ENCODE measurements at regions not wholly inside any gene's neighbourhood (a gene's known extent, or its start where the extent isn't known, plus 50 kb on each side); places are given as distances from the start of the nearest gene placed in this dataset.

DNA sequence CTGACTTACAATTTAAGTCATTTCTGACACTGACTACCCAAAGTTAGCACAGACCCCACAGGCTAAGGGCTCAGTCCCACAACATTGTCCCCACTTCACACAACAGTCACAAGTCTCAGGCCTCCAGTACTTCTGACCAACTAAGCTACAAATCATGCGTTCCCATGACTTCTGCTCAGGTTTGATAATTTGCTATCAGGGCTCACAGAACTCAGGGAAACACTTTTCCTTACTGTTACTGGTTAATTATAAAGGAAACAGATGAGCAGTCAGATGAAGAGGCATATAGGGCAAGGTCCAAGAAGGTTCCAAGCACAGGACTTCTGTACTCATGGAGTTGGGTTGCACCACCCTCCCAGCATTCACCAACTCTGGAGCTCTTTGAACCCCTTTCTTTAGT, 151.2 kb upstream of the TNR start:
- no peak for DNase-seq (ENCODE audit: low read depth in 1 of 2, low spot score in 2 of 2)
- CTCF ChIA-PET (ENCODE audit: partially characterized antibody): interaction anchor here (1.1 to 1.2 kb wide), 3 partner anchors 9 to 152 kb away, joined by 3 to 4 read pairs (median 3); no protein-coding TSS in a partner anchor
- FAIRE-seq: no peak

More for the DNA sequence above, 151.2 kb upstream of the TNR start:
- peaks cover 0 to 2% of the 10 kb centered on the region in 2 experiments for H4K20me1 ChIP-seq (replicated peaks in 1 of 2; ENCODE audit: control insufficient read depth in 1 of 2, insufficient read depth in 2 of 2, low read length in 2 of 2)
- no peak overlapping the region for H3K9ac ChIP-seq (replicated peaks in 1 of 4; ENCODE audit: extremely low read depth in 1 of 4, low read depth in 3 of 4, low read length in 3 of 4)
- H3K79me1 ChIP-seq (ENCODE audit: low read depth, low read length): no peaks in the 10 kb centered on the region
- 70% methylated on average over 1 of the region's 1 CpG; no CpG with 5 or more reads in 1 of the 2 experiments for WGBS, 2 experiments (ENCODE audit: extremely low coverage in 1 of 2, insufficient coverage in 1 of 2, insufficient read length in 1 of 2, insufficient replicate concordance in 2 of 2, low coverage in 1 of 2, low lambda C conversion rate in 2 of 2, missing lambda C conversion rate in 1 of 2)
- H3K9me3 ChIP-seq (ENCODE audit: insufficient read depth in 2 of 2, low read depth in 1 of 2, low read length in 1 of 2): no peaks in the 10 kb centered on the region
- H3K18ac ChIP-seq (ENCODE audit: extremely low read depth, low read length): no peak overlapping the region
- H3K4me1 ChIP-seq (replicated peaks in 1 of 4; ENCODE audit: control insufficient read depth in 3 of 4, insufficient read depth in 4 of 4, low read length in 3 of 4): no peaks in the 10 kb centered on the region
- no peak overlapping the region for H3K4me3 ChIP-seq (ENCODE audit: extremely low read depth in 1 of 4, insufficient read depth in 2 of 4, low read depth in 3 of 4, low read length in 4 of 4)
- no peak overlapping the region for H3K23ac ChIP-seq (ENCODE audit: insufficient read length)
- H3K14ac ChIP-seq (ENCODE audit: insufficient read length): no peak overlapping the region
- no peak overlapping the region for H3K56ac ChIP-seq (replicated peaks; ENCODE audit: insufficient read length, low read depth, low read length)
- H2BK120ac ChIP-seq (replicated peaks; ENCODE audit: low read depth, low read length): no peak overlapping the region
- no peak overlapping the region for H2BK12ac ChIP-seq (ENCODE audit: low read depth, low read length)
- no peak overlapping the region for H2BK20ac ChIP-seq (ENCODE audit: low read length)
- no peak overlapping the region for H4K5ac ChIP-seq (ENCODE audit: insufficient read length, low read depth, low read length)
- no peak overlapping the region for H3K4me2 ChIP-seq (ENCODE audit: insufficient read depth in 1 of 2, low read depth in 2 of 2, low read length in 2 of 2)
- H2BK5ac ChIP-seq (ENCODE audit: low read depth, low read length): no peak overlapping the region
- POLR2A ChIA-PET (ENCODE audit: partially characterized antibody): no interaction called here
- no peaks in the 10 kb centered on the region for H3K23me2 ChIP-seq (ENCODE audit: low read depth, low read length)
- TF ChIP-seq FOSL1 (IDR thresholded peaks at IDR 0.05; ENCODE audit: insufficient read depth, low read depth, low read length): no peak
- TF ChIP-seq JUND (IDR thresholded peaks at IDR 0.05; ENCODE audit: low read length): no peak
- no peak for TF ChIP-seq ZNF274 (IDR thresholded peaks at IDR 0.05; ENCODE audit: borderline replicate concordance, extremely low read depth, low read length)
- TF ChIP-seq CTBP2 (IDR thresholded peaks at IDR 0.05; ENCODE audit: borderline replicate concordance, insufficient read depth, insufficient read length, low read length): no peak
- no peak for TF ChIP-seq NANOG (IDR thresholded peaks at IDR 0.05; ENCODE audit: insufficient read depth, low read depth, low read length, poor library complexity, severe bottlenecking)
- no peak for TF ChIP-seq GABPA (IDR thresholded peaks at IDR 0.05; ENCODE audit: borderline replicate concordance, insufficient read depth, low read length)
- H3K27ac ChIP-seq (ENCODE audit: low read depth, low read length): no peak overlapping the region
- no peak overlapping the region for H2AFZ ChIP-seq (ENCODE audit: low read length)
- H3K4ac ChIP-seq (replicated peaks; ENCODE audit: insufficient read length, low read depth, low read length): no peak overlapping the region
- H3K36me3 ChIP-seq (ENCODE audit: control insufficient read depth in 2 of 4, insufficient read depth in 4 of 4, low read length in 3 of 4): no peaks in the 10 kb centered on the region
- H3K27me3 ChIP-seq (replicated peaks in 1 of 4; ENCODE audit: control insufficient read depth in 3 of 4, extremely low read depth in 1 of 4, insufficient read depth in 3 of 4, low read length in 3 of 4): peaks cover 24 to 80% (median 68%) of the 10 kb centered on the region in 4 experiments
- no peak overlapping the region for H4K91ac ChIP-seq (replicated peaks; ENCODE audit: insufficient read length, low read length)
- no peaks in the 10 kb centered on the region for H3K79me2 ChIP-seq (ENCODE audit: control insufficient read depth in 1 of 2, insufficient read depth in 2 of 2, low read length in 2 of 2)
- H4K8ac ChIP-seq (ENCODE audit: extremely low read depth, insufficient read depth, low read length): no peak overlapping the region
- no peak overlapping the region for H2BK15ac ChIP-seq (ENCODE audit: low read length)
- no peak overlapping the region for H2AK5ac ChIP-seq (ENCODE audit: low read depth, low read length)
